ENCODE measurements at regions not wholly inside any gene's neighbourhood (a gene's known extent, or its start where the extent isn't known, plus 50 kb on each side); places are given as distances from the start of the nearest gene placed in this dataset.

DNA sequence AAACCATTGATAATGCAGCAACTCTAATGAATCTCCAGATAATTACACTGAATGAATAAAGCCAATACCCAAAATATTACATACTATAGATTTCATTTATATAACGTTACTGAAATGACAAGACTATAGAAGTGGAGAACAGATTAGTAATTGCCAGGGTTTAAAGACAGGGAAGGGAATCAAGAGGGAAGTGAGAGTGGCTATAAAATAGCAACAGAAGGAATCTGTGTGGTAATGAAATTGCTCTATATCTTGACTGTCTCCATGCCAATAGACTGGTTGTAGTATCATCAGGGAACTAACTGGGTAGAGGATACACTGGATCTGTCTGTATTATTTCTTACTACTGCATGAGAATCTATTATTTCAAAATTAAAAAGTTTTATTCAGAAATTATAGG lies 396.5 kb upstream of the RPS23 start:
- CTCF ChIA-PET: no interaction called here
- Histone ChIP-seq H3K27ac (ENCODE audit: control insufficient read depth, insufficient read depth) (no peak overlapping the region), H4K20me1 (ENCODE audit: control insufficient read depth, insufficient read depth) (no peaks in the 10 kb centered on the region), H2AFZ (ENCODE audit: control insufficient read depth, low read depth, low read length) (no peak overlapping the region), H3K36me3 (ENCODE audit: control insufficient read depth in 2 of 2, insufficient read depth in 2 of 2, low read length in 1 of 2) (no peaks in the 10 kb centered on the region), H3K27me3 (replicated peaks in 1 of 2; ENCODE audit: control insufficient read depth in 2 of 2, insufficient read depth in 2 of 2, low read length in 1 of 2) (no peaks in the 10 kb centered on the region), H3K9ac (ENCODE audit: control insufficient read depth, insufficient read depth, low read length) (no peak overlapping the region), H3K9me3 (replicated peaks; ENCODE audit: control insufficient read depth, insufficient read depth, low read length) (peaks cover 1% of the 10 kb centered on the region; the same call in 2 of the 3 replicates), H3K4me1 (ENCODE audit: control insufficient read depth, insufficient read depth, low read length) (no peaks in the 10 kb centered on the region), H3K4me3 (no peak overlapping the region), H3K79me2 (ENCODE audit: control insufficient read depth, insufficient read depth, low read length) (no peaks in the 10 kb centered on the region), H3K4me2 (ENCODE audit: control insufficient read depth, insufficient read depth) (no peak overlapping the region)
- no TSS peak for BruUV-seq (replicated peaks)
- RAD21 ChIA-PET (ENCODE audit: unreplicated experiment): no interaction called here
- no peak for DNase-seq (ENCODE audit: low read depth, low spot score)
- no peak for ATAC-seq
- WGBS (ENCODE audit: insufficient coverage, insufficient replicate concordance, low lambda C conversion rate, missing lambda C conversion rate): 74% methylated on average over 1 of the region's 1 CpG
- intact Hi-C loops (cut with micrococcal nuclease; ENCODE audit: unreplicated experiment): no loop called here
- in situ Hi-C loops (cut with MboI): no loop called here
- SMC1A ChIA-PET (ENCODE audit: uncharacterized antibody, unreplicated experiment): interaction anchor here (1.1 kb wide), 1 partner anchor 145 kb away, joined by 3 read pairs; no protein-coding TSS in a partner anchor
- FAIRE-seq: no peak
- POLR2A ChIA-PET: no interaction called here
- TF ChIP-seq MYC (IDR thresholded peaks at IDR 0.05; ENCODE audit: insufficient read depth, insufficient read length, insufficient replicate concordance, low read length, severe bottlenecking) (no peak), HDAC2 (IDR thresholded peaks at IDR 0.05) (no peak), RBBP5 (conservative IDR thresholded peaks at IDR 0.05) (no peak), SMARCA5 (IDR thresholded peaks at IDR 0.05) (no peak), RFX5 (IDR thresholded peaks at IDR 0.05; ENCODE audit: low read depth, low read length) (no peak), RELA (IDR thresholded peaks at IDR 0.05; ENCODE audit: borderline replicate concordance, partially characterized antibody) (no peak), ZNF384 (IDR thresholded peaks at IDR 0.05; ENCODE audit: borderline replicate concordance, low read depth, low read length) (no peak), STAT1 (conservative IDR thresholded peaks at IDR 0.05) (no peak), IKZF1 (conservative IDR thresholded peaks at IDR 0.05) (no peak), CBX5 (IDR thresholded peaks at IDR 0.05; ENCODE audit: low read depth) (no peak)
- TF ChIP-seq, protein P1, sequence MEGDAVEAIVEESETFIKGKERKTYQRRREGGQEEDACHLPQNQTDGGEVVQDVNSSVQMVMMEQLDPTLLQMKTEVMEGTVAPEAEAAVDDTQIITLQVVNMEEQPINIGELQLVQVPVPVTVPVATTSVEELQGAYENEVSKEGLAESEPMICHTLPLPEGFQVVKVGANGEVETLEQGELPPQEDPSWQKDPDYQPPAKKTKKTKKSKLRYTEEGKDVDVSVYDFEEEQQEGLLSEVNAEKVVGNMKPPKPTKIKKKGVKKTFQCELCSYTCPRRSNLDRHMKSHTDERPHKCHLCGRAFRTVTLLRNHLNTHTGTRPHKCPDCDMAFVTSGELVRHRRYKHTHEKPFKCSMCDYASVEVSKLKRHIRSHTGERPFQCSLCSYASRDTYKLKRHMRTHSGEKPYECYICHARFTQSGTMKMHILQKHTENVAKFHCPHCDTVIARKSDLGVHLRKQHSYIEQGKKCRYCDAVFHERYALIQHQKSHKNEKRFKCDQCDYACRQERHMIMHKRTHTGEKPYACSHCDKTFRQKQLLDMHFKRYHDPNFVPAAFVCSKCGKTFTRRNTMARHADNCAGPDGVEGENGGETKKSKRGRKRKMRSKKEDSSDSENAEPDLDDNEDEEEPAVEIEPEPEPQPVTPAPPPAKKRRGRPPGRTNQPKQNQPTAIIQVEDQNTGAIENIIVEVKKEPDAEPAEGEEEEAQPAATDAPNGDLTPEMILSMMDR (IDR thresholded peaks at IDR 0.05 in 2 of 3, conservative IDR thresholded peaks at IDR 0.05 in 1 of 3; ENCODE audit: control insufficient read depth in 2 of 3, extremely low read depth in 1 of 3, insufficient read depth in 1 of 3, low read depth in 3 of 3, low read length in 3 of 3): no peak
- TF ChIP-seq, protein P2, sequence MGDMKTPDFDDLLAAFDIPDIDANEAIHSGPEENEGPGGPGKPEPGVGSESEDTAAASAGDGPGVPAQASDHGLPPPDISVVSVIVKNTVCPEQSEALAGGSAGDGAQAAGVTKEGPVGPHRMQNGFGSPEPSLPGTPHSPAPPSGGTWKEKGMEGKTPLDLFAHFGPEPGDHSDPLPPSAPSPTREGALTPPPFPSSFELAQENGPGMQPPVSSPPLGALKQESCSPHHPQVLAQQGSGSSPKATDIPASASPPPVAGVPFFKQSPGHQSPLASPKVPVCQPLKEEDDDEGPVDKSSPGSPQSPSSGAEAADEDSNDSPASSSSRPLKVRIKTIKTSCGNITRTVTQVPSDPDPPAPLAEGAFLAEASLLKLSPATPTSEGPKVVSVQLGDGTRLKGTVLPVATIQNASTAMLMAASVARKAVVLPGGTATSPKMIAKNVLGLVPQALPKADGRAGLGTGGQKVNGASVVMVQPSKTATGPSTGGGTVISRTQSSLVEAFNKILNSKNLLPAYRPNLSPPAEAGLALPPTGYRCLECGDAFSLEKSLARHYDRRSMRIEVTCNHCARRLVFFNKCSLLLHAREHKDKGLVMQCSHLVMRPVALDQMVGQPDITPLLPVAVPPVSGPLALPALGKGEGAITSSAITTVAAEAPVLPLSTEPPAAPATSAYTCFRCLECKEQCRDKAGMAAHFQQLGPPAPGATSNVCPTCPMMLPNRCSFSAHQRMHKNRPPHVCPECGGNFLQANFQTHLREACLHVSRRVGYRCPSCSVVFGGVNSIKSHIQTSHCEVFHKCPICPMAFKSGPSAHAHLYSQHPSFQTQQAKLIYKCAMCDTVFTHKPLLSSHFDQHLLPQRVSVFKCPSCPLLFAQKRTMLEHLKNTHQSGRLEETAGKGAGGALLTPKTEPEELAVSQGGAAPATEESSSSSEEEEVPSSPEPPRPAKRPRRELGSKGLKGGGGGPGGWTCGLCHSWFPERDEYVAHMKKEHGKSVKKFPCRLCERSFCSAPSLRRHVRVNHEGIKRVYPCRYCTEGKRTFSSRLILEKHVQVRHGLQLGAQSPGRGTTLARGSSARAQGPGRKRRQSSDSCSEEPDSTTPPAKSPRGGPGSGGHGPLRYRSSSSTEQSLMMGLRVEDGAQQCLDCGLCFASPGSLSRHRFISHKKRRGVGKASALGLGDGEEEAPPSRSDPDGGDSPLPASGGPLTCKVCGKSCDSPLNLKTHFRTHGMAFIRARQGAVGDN (IDR thresholded peaks at IDR 0.05): no peak
- TF ChIP-seq, protein P3, sequence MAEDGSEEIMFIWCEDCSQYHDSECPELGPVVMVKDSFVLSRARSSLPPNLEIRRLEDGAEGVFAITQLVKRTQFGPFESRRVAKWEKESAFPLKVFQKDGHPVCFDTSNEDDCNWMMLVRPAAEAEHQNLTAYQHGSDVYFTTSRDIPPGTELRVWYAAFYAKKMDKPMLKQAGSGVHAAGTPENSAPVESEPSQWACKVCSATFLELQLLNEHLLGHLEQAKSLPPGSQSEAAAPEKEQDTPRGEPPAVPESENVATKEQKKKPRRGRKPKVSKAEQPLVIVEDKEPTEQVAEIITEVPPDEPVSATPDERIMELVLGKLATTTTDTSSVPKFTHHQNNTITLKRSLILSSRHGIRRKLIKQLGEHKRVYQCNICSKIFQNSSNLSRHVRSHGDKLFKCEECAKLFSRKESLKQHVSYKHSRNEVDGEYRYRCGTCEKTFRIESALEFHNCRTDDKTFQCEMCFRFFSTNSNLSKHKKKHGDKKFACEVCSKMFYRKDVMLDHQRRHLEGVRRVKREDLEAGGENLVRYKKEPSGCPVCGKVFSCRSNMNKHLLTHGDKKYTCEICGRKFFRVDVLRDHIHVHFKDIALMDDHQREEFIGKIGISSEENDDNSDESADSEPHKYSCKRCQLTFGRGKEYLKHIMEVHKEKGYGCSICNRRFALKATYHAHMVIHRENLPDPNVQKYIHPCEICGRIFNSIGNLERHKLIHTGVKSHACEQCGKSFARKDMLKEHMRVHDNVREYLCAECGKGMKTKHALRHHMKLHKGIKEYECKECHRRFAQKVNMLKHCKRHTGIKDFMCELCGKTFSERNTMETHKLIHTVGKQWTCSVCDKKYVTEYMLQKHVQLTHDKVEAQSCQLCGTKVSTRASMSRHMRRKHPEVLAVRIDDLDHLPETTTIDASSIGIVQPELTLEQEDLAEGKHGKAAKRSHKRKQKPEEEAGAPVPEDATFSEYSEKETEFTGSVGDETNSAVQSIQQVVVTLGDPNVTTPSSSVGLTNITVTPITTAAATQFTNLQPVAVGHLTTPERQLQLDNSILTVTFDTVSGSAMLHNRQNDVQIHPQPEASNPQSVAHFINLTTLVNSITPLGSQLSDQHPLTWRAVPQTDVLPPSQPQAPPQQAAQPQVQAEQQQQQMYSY (CRISPR knock-in tag; IDR thresholded peaks at IDR 0.05): no peak

Measured in GM12878 (cell line).